GM12875 (cell line): ENCODE measurements at regions not wholly inside any gene's neighbourhood (a gene's known extent, or its start where the extent isn't known, plus 50 kb on each side); places are given as distances from the start of the nearest gene placed in this dataset.

Experiments
- H3K4me3 ChIP-seq: one replicate; pipeline ENCODE4 v1.5.1; 2011; ENCODE audit warnings: low read depth, low read length, control low read depth
- TF ChIP-seq, protein P1 (sequence below): IDR thresholded peaks from 2 replicates; pipeline ENCODE4 v1.5.1; 2011; ENCODE audit warnings: low read depth, mild to moderate bottlenecking, control low read depth, inconsistent platforms, low read length, moderate library complexity, borderline replicate concordance; ENCODE audit not compliant: insufficient read depth

DNA sequence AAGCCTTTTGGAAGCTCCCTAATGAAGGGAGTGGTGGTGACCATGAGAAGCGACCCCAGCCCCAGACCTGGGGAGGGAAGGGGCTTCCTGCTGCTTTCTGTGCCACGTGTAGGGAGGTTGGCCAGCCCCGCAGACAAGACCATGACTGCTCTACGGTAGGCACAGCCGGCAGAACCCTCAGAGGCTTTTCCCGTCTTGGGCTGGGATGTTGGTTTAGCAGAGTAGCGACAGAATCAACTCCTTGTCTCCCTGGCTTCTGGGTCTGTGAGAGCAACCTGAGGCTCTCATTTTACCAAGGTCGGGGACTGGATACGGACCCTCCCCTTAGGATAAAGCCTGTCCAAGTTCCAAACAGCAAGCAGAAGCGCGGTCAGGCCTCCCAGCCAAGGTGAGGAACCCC lies 123.3 kb downstream of the AXIN2 start:
- no peak overlapping the region for H3K4me3 ChIP-seq
- TF ChIP-seq, protein P1, sequence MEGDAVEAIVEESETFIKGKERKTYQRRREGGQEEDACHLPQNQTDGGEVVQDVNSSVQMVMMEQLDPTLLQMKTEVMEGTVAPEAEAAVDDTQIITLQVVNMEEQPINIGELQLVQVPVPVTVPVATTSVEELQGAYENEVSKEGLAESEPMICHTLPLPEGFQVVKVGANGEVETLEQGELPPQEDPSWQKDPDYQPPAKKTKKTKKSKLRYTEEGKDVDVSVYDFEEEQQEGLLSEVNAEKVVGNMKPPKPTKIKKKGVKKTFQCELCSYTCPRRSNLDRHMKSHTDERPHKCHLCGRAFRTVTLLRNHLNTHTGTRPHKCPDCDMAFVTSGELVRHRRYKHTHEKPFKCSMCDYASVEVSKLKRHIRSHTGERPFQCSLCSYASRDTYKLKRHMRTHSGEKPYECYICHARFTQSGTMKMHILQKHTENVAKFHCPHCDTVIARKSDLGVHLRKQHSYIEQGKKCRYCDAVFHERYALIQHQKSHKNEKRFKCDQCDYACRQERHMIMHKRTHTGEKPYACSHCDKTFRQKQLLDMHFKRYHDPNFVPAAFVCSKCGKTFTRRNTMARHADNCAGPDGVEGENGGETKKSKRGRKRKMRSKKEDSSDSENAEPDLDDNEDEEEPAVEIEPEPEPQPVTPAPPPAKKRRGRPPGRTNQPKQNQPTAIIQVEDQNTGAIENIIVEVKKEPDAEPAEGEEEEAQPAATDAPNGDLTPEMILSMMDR, result no peak

DNA sequence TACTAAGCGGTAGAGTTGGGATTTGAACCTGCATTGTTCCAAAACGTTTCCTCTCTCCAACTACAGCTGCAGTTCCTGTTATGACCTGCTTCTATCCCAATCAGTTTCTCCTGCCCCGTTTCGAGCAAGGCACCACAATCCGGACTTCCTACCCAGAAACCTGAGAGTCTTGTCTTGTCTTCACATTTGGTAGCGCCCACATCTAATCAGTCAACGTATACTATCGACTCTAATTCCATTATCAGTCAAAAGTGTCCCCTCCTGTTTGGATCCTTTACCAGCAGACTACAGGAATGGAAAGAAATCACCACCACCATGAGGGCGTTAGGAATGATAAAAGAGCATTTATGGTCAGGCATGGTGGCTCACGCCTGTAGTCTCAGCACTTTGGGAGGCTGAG lies 124.6 kb downstream of the AXIN2 start:
- no peak overlapping the region for H3K4me3 ChIP-seq
- TF ChIP-seq, protein P1, result no peak

DNA sequence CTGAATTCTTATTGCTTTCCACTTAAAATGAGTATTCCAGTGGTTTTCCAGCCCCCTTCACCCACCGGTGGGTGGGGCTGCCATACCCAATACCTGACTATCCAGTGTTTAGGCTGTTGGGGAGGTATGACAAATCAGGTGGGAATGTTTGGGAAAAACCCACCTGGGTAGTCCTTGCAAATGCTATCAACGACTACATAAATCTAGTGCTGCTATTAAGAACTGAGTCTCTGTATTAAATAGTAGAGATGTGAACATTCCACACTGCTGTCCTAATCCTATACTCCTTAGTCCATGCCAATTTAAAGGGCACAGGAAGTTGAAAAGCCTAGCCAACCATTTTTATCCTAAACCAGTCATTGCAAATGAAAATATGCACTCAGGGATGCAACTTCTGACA lies 126.6 kb downstream of the AXIN2 start:
- TF ChIP-seq, protein P1, result no peak
- H3K4me3 ChIP-seq, result no peak overlapping the region

DNA sequence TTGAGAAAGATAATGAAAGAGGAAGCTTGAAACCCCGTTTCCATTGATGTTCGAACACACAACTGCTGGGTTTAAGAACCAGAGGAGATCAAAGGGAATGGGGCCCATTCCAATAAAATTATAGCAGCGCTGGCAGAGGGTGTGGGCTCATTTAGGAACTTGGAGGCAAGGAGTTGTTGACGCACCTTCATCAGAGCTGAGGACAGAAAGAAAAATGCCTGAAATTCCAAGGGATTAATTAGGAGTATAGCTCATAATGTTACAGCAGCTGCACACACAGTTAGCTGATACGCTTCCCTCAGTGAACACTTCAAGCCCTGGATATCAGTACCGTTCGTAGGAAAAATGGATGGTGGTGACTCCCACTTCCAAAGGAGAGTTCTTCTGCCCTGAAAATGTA lies 127.2 kb downstream of the AXIN2 start:
- TF ChIP-seq, protein P1, result no peak
- H3K4me3 ChIP-seq, result no peak overlapping the region

DNA sequence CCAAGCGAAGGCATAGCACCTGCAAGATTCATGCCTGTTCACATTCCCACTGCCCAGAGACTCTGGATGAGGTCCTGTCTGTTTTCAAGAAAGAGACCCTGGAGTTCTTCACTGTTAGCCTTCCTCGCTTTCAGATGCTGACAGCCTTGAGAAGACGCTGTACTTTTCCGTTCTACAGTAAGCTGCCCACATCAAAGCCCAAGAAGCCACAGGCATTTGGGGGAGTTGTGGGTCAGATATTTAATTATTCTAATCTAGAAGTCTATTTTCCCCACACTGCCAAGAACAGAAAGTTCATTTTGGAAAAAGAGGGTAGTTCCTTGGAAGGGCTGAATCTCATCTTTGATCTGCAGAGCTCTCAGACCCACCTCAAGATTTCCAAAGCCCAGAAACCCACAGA lies 127.9 kb downstream of the AXIN2 start:
- no peak overlapping the region for H3K4me3 ChIP-seq
- TF ChIP-seq, protein P1, result no peak

DNA sequence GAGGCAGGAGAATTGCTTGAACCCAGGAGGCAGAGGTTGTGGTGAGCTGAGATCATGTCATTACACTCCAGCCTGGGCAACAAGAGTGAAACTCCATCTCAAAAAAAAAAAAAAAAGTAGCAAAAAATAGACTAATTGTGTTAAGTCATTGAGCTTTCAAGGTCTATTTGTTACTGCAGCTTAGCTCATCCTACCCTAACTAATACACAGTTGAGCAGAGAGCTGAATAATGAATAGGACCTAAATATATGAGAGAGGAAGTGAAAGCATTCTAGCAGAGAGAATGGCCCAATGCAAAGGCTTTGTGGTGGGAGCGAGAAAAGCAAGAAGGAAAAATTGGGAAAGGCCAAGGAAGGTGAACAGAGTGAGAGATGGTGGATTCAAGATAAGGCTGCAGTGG lies 128.3 kb downstream of the AXIN2 start:
- H3K4me3 ChIP-seq, result no peak overlapping the region
- TF ChIP-seq, protein P1, result no peak

DNA sequence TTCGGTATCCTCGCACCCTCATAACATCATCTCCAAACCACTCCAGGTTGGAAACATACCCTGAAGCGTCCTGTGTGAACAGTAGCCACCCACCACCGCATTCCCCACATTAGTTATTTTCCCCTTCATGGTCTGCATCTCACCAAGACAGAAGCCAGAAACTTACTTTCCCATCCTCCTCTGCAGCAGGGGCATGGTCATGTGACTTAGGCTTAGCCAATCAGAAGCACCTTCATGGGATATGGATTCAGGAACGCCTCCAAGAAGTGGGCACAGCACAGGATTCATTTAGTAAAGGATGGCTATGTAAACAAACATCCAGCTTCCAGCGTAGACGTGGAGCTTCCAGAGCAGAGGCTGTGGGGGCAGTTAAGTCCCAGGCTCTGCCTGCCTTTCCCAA lies 130.3 kb downstream of the AXIN2 start:
- no peak overlapping the region for H3K4me3 ChIP-seq
- TF ChIP-seq, protein P1, result no peak
